NB4 (cell line): ENCODE measurements at regions not wholly inside any gene's neighbourhood (a gene's known extent, or its start where the extent isn't known, plus 50 kb on each side); places are given as distances from the start of the nearest gene placed in this dataset.

ENCODE experiments used
- MYC ChIP-seq: IDR thresholded peaks from 2 replicates; pipeline ENCODE4 v1.6.1; 2011; ENCODE audit warnings: low read depth, low read length
- POLR2A ChIP-seq: IDR thresholded peaks from 2 replicates; pipeline ENCODE4 v1.6.1; 2011; ENCODE audit warnings: mild to moderate bottlenecking; ENCODE audit not compliant: insufficient read length; ENCODE audit errors: extremely low read depth
- TF ChIP-seq, protein P1 (sequence below): IDR thresholded peaks from one replicate; pipeline ENCODE4 v1.5.1; 2012; ENCODE audit warnings: low read depth, low read length
- TF ChIP-seq, protein P2 (sequence below): IDR thresholded peaks from 2 replicates; pipeline ENCODE4 v1.6.1; 2011; ENCODE audit warnings: low read depth, low read length

DNA sequence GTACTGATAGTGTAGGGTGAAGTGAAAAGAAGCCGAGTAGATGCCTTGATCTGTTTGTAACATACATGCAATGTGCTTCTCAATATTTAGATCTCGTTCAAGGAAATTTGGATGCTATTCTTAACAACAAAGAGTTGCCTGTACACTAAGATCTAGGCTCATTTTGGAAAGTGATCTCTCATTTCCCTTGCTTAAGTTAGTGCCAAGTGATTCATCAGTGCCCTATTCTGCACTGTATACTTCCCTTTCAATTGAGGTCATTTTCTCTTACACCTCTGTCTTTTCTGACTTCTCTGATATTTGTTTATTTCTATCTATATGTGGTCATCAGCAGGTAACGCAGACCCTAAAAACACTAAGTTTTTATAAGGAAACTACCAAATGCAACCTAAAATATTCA lies 528.6 kb upstream of the PTPRD start:
- TF ChIP-seq, protein P1, sequence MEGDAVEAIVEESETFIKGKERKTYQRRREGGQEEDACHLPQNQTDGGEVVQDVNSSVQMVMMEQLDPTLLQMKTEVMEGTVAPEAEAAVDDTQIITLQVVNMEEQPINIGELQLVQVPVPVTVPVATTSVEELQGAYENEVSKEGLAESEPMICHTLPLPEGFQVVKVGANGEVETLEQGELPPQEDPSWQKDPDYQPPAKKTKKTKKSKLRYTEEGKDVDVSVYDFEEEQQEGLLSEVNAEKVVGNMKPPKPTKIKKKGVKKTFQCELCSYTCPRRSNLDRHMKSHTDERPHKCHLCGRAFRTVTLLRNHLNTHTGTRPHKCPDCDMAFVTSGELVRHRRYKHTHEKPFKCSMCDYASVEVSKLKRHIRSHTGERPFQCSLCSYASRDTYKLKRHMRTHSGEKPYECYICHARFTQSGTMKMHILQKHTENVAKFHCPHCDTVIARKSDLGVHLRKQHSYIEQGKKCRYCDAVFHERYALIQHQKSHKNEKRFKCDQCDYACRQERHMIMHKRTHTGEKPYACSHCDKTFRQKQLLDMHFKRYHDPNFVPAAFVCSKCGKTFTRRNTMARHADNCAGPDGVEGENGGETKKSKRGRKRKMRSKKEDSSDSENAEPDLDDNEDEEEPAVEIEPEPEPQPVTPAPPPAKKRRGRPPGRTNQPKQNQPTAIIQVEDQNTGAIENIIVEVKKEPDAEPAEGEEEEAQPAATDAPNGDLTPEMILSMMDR = no peak
- no peak for TF ChIP-seq POLR2A
- no peak for TF ChIP-seq MYC
- TF ChIP-seq, protein P2, sequence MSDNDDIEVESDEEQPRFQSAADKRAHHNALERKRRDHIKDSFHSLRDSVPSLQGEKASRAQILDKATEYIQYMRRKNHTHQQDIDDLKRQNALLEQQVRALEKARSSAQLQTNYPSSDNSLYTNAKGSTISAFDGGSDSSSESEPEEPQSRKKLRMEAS = no peak
